ENCODE measurements at regions not wholly inside any gene's neighbourhood (a gene's known extent, or its start where the extent isn't known, plus 50 kb on each side); places are given as distances from the start of the nearest gene placed in this dataset.
"Not testable (repeated sequence)": the region's sequence is repeated elsewhere in the genome, so short reads cannot be mapped to it uniquely, and the experiment has no call there.

GRCh38 chr15:39260391-39260790 is 320.5 kb upstream of the THBS1 start:
- H3K27me3 ChIP-seq (replicated peaks; ENCODE audit: insufficient read depth, low read depth, low read length, poor library complexity): no peaks in the 10 kb centered on the region
- H3K9me3 ChIP-seq (ENCODE audit: low read depth, low read length, poor library complexity, severe bottlenecking): no peaks in the 10 kb centered on the region
- TF ChIP-seq CTCF (conservative IDR thresholded peaks at IDR 0.05; ENCODE audit: low read depth, low read length) (no peak), EZH2 (IDR thresholded peaks at IDR 0.05; ENCODE audit: borderline replicate concordance, low read depth, low read length, poor library complexity, severe bottlenecking) (no peak)
- H3K36me3 ChIP-seq (ENCODE audit: insufficient read depth, low read length, poor library complexity, severe bottlenecking): no peaks in the 10 kb centered on the region
- intact Hi-C loops (cut with micrococcal nuclease; ENCODE audit: unreplicated experiment): no loop called here
- no peak overlapping the region for H3K27ac ChIP-seq (ENCODE audit: low read depth, low read length, poor library complexity, severe bottlenecking)
- ChIA-PET POLR2A (ENCODE audit: low non-redundant PET) (no interaction called here), CTCF (no interaction called here)
- no peaks in the 10 kb centered on the region for H3K4me1 ChIP-seq (ENCODE audit: insufficient read depth, low read length, poor library complexity, severe bottlenecking)
- DNase-seq (ENCODE audit: low spot score): no peak
- no peak overlapping the region for H3K4me3 ChIP-seq (ENCODE audit: low read depth, low read length, poor library complexity, severe bottlenecking)
- no TSS peak for BruUV-seq (replicated peaks)

GRCh38 chr15:39260791-39261190 is 320.1 kb upstream of the THBS1 start:
- ChIA-PET CTCF (no interaction called here), POLR2A (ENCODE audit: low non-redundant PET) (no interaction called here)
- Histone ChIP-seq H3K27ac (ENCODE audit: low read depth, low read length, poor library complexity, severe bottlenecking) (no peak overlapping the region), H3K36me3 (ENCODE audit: insufficient read depth, low read length, poor library complexity, severe bottlenecking) (no peaks in the 10 kb centered on the region), H3K4me1 (ENCODE audit: insufficient read depth, low read length, poor library complexity, severe bottlenecking) (no peaks in the 10 kb centered on the region), H3K9me3 (ENCODE audit: low read depth, low read length, poor library complexity, severe bottlenecking) (no peaks in the 10 kb centered on the region), H3K27me3 (replicated peaks; ENCODE audit: insufficient read depth, low read depth, low read length, poor library complexity) (no peaks in the 10 kb centered on the region), H3K4me3 (ENCODE audit: low read depth, low read length, poor library complexity, severe bottlenecking) (no peak overlapping the region)
- TF ChIP-seq CTCF (conservative IDR thresholded peaks at IDR 0.05; ENCODE audit: low read depth, low read length) (no peak), EZH2 (IDR thresholded peaks at IDR 0.05; ENCODE audit: borderline replicate concordance, low read depth, low read length, poor library complexity, severe bottlenecking) (no peak)
- DNase-seq (ENCODE audit: low spot score): no peak
- intact Hi-C loops (cut with micrococcal nuclease; ENCODE audit: unreplicated experiment): no loop called here
- BruUV-seq (replicated peaks): no TSS peak

- H3K27ac ChIP-seq (ENCODE audit: low read depth, low read length, poor library complexity, severe bottlenecking); POLR2A ChIA-PET (ENCODE audit: low non-redundant PET): not testable (repeated sequence)
Observed at GRCh38 chr15:39261397-39262183, 319.3 kb upstream of the THBS1 start.

GRCh38 chr15:39262995-39263772 is 317.7 kb upstream of the THBS1 start:
- POLR2A ChIA-PET (ENCODE audit: low non-redundant PET); H3K4me1 ChIP-seq (ENCODE audit: insufficient read depth, low read length, poor library complexity, severe bottlenecking); H3K4me3 ChIP-seq (ENCODE audit: low read depth, low read length, poor library complexity, severe bottlenecking); H3K9me3 ChIP-seq (ENCODE audit: low read depth, low read length, poor library complexity, severe bottlenecking); intact Hi-C loops (cut with micrococcal nuclease; ENCODE audit: unreplicated experiment); CTCF ChIA-PET; BruUV-seq (replicated peaks); DNase-seq (ENCODE audit: low spot score); H3K36me3 ChIP-seq (ENCODE audit: insufficient read depth, low read length, poor library complexity, severe bottlenecking); H3K27ac ChIP-seq (ENCODE audit: low read depth, low read length, poor library complexity, severe bottlenecking); H3K27me3 ChIP-seq (replicated peaks; ENCODE audit: insufficient read depth, low read depth, low read length, poor library complexity): not testable (repeated sequence)

More at GRCh38 chr15:39261397-39262183, 319.3 kb upstream of the THBS1 start:
- intact Hi-C loops (cut with micrococcal nuclease; ENCODE audit: unreplicated experiment); CTCF ChIA-PET; H3K27me3 ChIP-seq (replicated peaks; ENCODE audit: insufficient read depth, low read depth, low read length, poor library complexity); H3K36me3 ChIP-seq (ENCODE audit: insufficient read depth, low read length, poor library complexity, severe bottlenecking); DNase-seq (ENCODE audit: low spot score); BruUV-seq (replicated peaks); H3K4me3 ChIP-seq (ENCODE audit: low read depth, low read length, poor library complexity, severe bottlenecking); H3K4me1 ChIP-seq (ENCODE audit: insufficient read depth, low read length, poor library complexity, severe bottlenecking); H3K9me3 ChIP-seq (ENCODE audit: low read depth, low read length, poor library complexity, severe bottlenecking): not testable (repeated sequence)
